Hepatocyte (in vitro differentiated cells): ENCODE measurements at regions not wholly inside any gene's neighbourhood (a gene's known extent, or its start where the extent isn't known, plus 50 kb on each side); places are given as distances from the start of the nearest gene placed in this dataset.

Experiments used
- EZH2 ChIP-seq: fragments of 200-600 bp; sonication (generic); IDR thresholded peaks from 2 replicates; pipeline ENCODE4 v1.6.1; 2016; ENCODE audit warnings: antibody characterized with exemption, mild to moderate bottlenecking, borderline replicate concordance
- EZH2phosphoT487 ChIP-seq: fragments of 200-600 bp; sonication (generic); IDR thresholded peaks from one replicate; pipeline ENCODE4 v1.6.1; 2018; ENCODE audit warnings: antibody characterized with exemption, mild to moderate bottlenecking, low read depth, moderate library complexity; ENCODE audit not compliant: unreplicated experiment, severe bottlenecking
- TF ChIP-seq, protein P1 (sequence below): fragments of 200-600 bp; sonication (generic); IDR thresholded peaks from 2 replicates; pipeline ENCODE4 v1.5.1; 2016; ENCODE audit warnings: antibody characterized with exemption, mild to moderate bottlenecking; ENCODE audit not compliant: poor library complexity

DNA sequence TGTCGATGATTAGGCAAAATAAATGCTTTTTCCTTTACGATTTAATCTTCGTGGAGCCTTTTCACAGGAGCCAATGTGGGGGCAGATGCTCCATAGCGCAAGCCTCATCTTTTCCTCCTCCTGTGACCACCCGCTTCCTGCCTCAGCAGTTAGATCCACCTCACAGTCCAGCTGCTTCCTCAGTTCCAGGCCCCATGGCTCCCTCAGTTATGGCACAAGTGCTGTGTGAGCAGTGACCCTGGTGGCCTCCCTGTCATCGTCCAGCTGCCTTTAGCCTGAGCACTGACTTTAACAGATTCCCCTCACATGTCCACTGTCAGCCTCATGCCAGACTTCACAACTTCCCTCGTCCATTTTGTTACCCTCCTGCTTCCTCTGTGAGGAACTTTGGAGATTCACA is 424.6 kb upstream of the GBE1 start:
- TF ChIP-seq, protein P1, sequence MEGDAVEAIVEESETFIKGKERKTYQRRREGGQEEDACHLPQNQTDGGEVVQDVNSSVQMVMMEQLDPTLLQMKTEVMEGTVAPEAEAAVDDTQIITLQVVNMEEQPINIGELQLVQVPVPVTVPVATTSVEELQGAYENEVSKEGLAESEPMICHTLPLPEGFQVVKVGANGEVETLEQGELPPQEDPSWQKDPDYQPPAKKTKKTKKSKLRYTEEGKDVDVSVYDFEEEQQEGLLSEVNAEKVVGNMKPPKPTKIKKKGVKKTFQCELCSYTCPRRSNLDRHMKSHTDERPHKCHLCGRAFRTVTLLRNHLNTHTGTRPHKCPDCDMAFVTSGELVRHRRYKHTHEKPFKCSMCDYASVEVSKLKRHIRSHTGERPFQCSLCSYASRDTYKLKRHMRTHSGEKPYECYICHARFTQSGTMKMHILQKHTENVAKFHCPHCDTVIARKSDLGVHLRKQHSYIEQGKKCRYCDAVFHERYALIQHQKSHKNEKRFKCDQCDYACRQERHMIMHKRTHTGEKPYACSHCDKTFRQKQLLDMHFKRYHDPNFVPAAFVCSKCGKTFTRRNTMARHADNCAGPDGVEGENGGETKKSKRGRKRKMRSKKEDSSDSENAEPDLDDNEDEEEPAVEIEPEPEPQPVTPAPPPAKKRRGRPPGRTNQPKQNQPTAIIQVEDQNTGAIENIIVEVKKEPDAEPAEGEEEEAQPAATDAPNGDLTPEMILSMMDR = no peak
- TF ChIP-seq EZH2phosphoT487 (no peak), EZH2 (no peak)
